ENCODE measurements at regions not wholly inside any gene's neighbourhood (a gene's known extent, or its start where the extent isn't known, plus 50 kb on each side); places are given as distances from the start of the nearest gene placed in this dataset.

- no peak for TF ChIP-seq POLR2A (IDR thresholded peaks at IDR 0.05)
- TF ChIP-seq, protein P1, sequence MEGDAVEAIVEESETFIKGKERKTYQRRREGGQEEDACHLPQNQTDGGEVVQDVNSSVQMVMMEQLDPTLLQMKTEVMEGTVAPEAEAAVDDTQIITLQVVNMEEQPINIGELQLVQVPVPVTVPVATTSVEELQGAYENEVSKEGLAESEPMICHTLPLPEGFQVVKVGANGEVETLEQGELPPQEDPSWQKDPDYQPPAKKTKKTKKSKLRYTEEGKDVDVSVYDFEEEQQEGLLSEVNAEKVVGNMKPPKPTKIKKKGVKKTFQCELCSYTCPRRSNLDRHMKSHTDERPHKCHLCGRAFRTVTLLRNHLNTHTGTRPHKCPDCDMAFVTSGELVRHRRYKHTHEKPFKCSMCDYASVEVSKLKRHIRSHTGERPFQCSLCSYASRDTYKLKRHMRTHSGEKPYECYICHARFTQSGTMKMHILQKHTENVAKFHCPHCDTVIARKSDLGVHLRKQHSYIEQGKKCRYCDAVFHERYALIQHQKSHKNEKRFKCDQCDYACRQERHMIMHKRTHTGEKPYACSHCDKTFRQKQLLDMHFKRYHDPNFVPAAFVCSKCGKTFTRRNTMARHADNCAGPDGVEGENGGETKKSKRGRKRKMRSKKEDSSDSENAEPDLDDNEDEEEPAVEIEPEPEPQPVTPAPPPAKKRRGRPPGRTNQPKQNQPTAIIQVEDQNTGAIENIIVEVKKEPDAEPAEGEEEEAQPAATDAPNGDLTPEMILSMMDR (IDR thresholded peaks at IDR 0.05): peak in 4 of 6 experiments; percentile 13 to 40 (median 18)
These were observed 300.1 kb upstream of the TRIB2 start for GRCh38 chr2:12416600-12416999.

Data from Peyer's patch (tissue), 4 donors.